H1 (cell line): ENCODE measurements at regions not wholly inside any gene's neighbourhood (a gene's known extent, or its start where the extent isn't known, plus 50 kb on each side); places are given as distances from the start of the nearest gene placed in this dataset.

ENCODE experiments used
- CHD7 ChIP-seq: fragments of 300-600 bp; sonication (generic); IDR thresholded peaks from 2 replicates; pipeline ENCODE4 v1.7.1; 2012; ENCODE audit warnings: low read length, moderate library complexity, mild to moderate bottlenecking, inconsistent platforms; ENCODE audit not compliant: insufficient replicate concordance
- JUN ChIP-seq: IDR thresholded peaks from 2 replicates; pipeline ENCODE4 v1.6.1; 2011; ENCODE audit warnings: low read depth, mild to moderate bottlenecking, improper control_type of control experiment, low read length
- SP2 ChIP-seq: IDR thresholded peaks from 2 replicates; pipeline ENCODE4 v1.6.1; 2012; ENCODE audit warnings: mild to moderate bottlenecking, low read length, inconsistent platforms
- SUZ12 ChIP-seq: fragments of 200-600 bp; sonication (generic); IDR thresholded peaks from 2 replicates; pipeline ENCODE4 v1.6.1; 2012; ENCODE audit warnings: mild to moderate bottlenecking, inconsistent platforms, low read length, moderate library complexity, mixed read lengths

GRCh38 chr3:74357881-74358280, 256.6 kb downstream of the CNTN3 start (continued):
- TF ChIP-seq SP2, result no peak
- TF ChIP-seq SUZ12, result no peak
- TF ChIP-seq JUN, result no peak
- TF ChIP-seq CHD7, result no peak
